ENCODE measurements at regions not wholly inside any gene's neighbourhood (a gene's known extent, or its start where the extent isn't known, plus 50 kb on each side); places are given as distances from the start of the nearest gene placed in this dataset.

GRCh38 chr2:139080244-139080643 is 300.1 kb upstream of the NXPH2 start:
- intact Hi-C loops (cut with micrococcal nuclease), result no loop called here
- Histone ChIP-seq H3K27me3 (ENCODE audit: control insufficient read depth in 2 of 2, insufficient read depth in 2 of 2, low read length in 2 of 2) (no peaks in the 10 kb centered on the region), H3K4me2 (ENCODE audit: insufficient read depth, low read length) (no peak overlapping the region), H3K4me1 (replicated peaks in 1 of 2; ENCODE audit: control insufficient read depth in 2 of 2, insufficient read depth in 2 of 2, low read length in 2 of 2) (no peaks in the 10 kb centered on the region), H4K20me1 (replicated peaks; ENCODE audit: control insufficient read depth, insufficient read depth, low read length) (no peaks in the 10 kb centered on the region), H3K36me3 (ENCODE audit: control insufficient read depth, insufficient read depth, low read length) (no peaks in the 10 kb centered on the region), H3K27ac (ENCODE audit: extremely low read depth, low read depth, low read length) (no peak overlapping the region), H3K9ac (ENCODE audit: insufficient read depth in 1 of 2, low read depth in 2 of 2, low read length in 2 of 2) (no peak overlapping the region), H3K4me3 (no peak overlapping the region), H3K79me2 (ENCODE audit: control insufficient read depth, insufficient read depth, low read length) (no peaks in the 10 kb centered on the region), H3K9me1 (ENCODE audit: control insufficient read depth, insufficient read depth, low read length) (no peaks in the 10 kb centered on the region), H3K9me3 (replicated peaks; ENCODE audit: control insufficient read depth, insufficient read depth, low read depth, low read length) (no peaks in the 10 kb centered on the region; the same call in 1 of the 2 replicates), H2AFZ (ENCODE audit: low read depth, low read length) (no peak overlapping the region)
- no TSS peak for BruUV-seq (replicated peaks)
- in situ Hi-C loops (cut with MboI), result no loop called here
- ATAC-seq (no peak), FAIRE-seq (no peak), DNase-seq (ENCODE audit: extremely low read depth in 1 of 4, low spot score in 3 of 4) (no peak)
- POLR2A ChIA-PET, result no interaction called here
- TF ChIP-seq SRSF3 (IDR thresholded peaks at IDR 0.05; ENCODE audit: insufficient read depth, low read length) (no peak), TRIM24 (IDR thresholded peaks at IDR 0.05) (no peak), FOSL1 (tag; conservative IDR thresholded peaks at IDR 0.05) (no peak), GATAD2A (IDR thresholded peaks at IDR 0.05) (no peak), ZNF449 (CRISPR knock-in tag; IDR thresholded peaks at IDR 0.05) (no peak), KAT7 (CRISPR knock-in tag; IDR thresholded peaks at IDR 0.05; ENCODE audit: borderline replicate concordance) (no peak), C11orf30 (IDR thresholded peaks at IDR 0.05; ENCODE audit: low read depth) (no peak)
- CTCF ChIA-PET (ENCODE audit: low intra/inter-chr PET ratio), result no interaction called here
